Stimulated activated CD4-positive, alpha-beta T cell treated with anti-CD3 and anti-CD28 coated beads, Interleukin-1b, Interleukin-23, amount 100 ng/mL, for 4 hours (primary cell): ENCODE measurements at regions not wholly inside any gene's neighbourhood (a gene's known extent, or its start where the extent isn't known, plus 50 kb on each side); places are given as distances from the start of the nearest gene placed in this dataset.

Experiments
- DNase-seq, 2 donors: peaks; one replicate each; pipeline ENCODE4 v3.0.0-alpha.2; 2020; ENCODE audit warnings: low read depth in 2 of 2

GRCh38 chr2:19748711-19749506 is 152.9 kb downstream of the TTC32 start:
- no peak for DNase-seq

GRCh38 chr2:19748073-19748375 is 153.8 kb downstream of the TTC32 start:
- DNase-seq = no peak

GRCh38 chr2:19747310-19748072 is 154.3 kb downstream of the TTC32 start:
- no peak for DNase-seq

GRCh38 chr2:19746611-19747309 is 155.0 kb downstream of the TTC32 start:
- no peak for DNase-seq

GRCh38 chr2:19746137-19746600 is 155.6 kb downstream of the TTC32 start:
- no peak for DNase-seq

- no peak for DNase-seq
Observed at GRCh38 chr2:19745318-19746136, 156.3 kb downstream of the TTC32 start.

- no peak for DNase-seq
Observed at GRCh38 chr2:19744456-19745199, 157.2 kb downstream of the TTC32 start.

- DNase-seq = no peak
Observed at GRCh38 chr2:19743641-19744040, 158.1 kb downstream of the TTC32 start.

GRCh38 chr2:19742872-19743271 is 158.9 kb downstream of the TTC32 start:
- DNase-seq = no peak

- DNase-seq = no peak
Observed at GRCh38 chr2:19739256-19739655, 162.5 kb downstream of the TTC32 start.

GRCh38 chr2:19738707-19739106 is 163.1 kb downstream of the TTC32 start:
- DNase-seq = no peak

GRCh38 chr2:19736191-19736831 is 165.5 kb downstream of the TTC32 start:
- DNase-seq = no peak

- no peak for DNase-seq
Observed at GRCh38 chr2:19733951-19734425, 167.8 kb downstream of the TTC32 start.

- no peak for DNase-seq
Observed at GRCh38 chr2:19733390-19733789, 168.4 kb downstream of the TTC32 start.

GRCh38 chr2:19732255-19732654 is 169.5 kb downstream of the TTC32 start:
- DNase-seq = no peak

- DNase-seq = no peak
Observed at GRCh38 chr2:19731515-19731914, 170.3 kb downstream of the TTC32 start.

GRCh38 chr2:19731037-19731436 is 170.7 kb downstream of the TTC32 start:
- no peak for DNase-seq

- no peak for DNase-seq
Observed at GRCh38 chr2:19728125-19728524, 173.7 kb downstream of the TTC32 start.

GRCh38 chr2:19725392-19725791 is 176.4 kb downstream of the TTC32 start:
- no peak for DNase-seq

- DNase-seq = no peak
Observed at GRCh38 chr2:19723021-19723420, 178.8 kb downstream of the TTC32 start.
